ENCODE measurements at regions not wholly inside any gene's neighbourhood (a gene's known extent, or its start where the extent isn't known, plus 50 kb on each side); places are given as distances from the start of the nearest gene placed in this dataset.
"Not testable (repeated sequence)": the region's sequence is repeated elsewhere in the genome, so short reads cannot be mapped to it uniquely, and the experiment has no call there.

DNA sequence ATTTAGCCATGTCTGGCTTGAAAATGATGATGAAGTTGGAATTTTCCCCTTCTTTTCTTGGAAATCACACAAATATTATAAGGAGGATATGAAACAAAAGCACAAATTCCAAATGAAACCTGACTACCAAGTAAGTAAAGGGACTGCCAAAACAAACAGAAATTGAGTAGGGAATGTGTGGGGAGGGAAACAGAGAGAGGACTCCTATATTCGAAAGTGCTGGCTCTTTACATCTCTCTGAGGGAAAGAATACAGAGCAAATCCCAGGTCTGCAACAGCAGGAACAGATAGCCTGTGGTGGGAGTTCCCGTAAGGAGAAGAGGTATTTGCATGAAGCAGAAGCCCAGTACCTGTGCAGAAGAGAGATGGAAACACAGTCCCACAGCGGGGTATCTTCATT, 583.7 kb downstream of the EPM2A start:
- no peak for DNase-seq

DNA sequence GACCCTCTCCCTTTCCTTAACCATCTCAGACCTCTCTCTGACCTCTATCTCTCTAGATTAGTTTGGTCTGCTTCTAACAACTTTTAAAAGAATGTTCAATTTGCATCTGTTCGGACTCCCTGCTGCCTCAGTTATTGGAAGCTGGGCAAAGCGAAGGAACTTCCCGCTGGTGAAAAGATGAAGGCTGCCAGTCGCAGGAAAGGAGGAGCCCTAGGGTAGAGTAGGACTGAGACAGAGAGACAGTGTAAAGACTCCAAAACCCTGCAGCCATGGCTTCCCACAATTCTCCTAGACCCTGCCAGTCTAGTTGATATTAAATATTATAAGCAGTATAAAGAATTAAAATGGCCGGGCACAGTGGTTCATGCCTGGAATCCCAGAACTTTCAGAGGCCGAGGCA, 581.8 kb downstream of the EPM2A start:
- DNase-seq: no peak

DNA sequence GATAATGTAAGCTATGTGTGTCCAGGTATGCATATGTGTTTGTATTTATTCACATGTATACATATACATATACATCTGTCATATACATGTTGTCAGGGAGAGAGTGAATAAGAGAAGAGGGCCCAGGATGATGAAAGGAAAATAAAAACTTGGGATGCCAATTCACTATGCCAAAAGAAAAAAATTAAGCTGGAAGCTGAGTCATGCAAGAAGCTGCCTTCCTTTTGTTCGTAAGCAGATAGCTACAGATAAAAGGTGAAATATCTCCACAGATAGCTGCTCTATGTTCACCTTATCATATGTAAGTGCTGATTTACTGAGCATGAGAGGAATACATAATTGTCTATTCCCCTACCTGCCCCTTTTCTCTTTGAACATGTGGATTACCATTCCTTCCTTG, 579.9 kb downstream of the EPM2A start:
- DNase-seq: no peak

DNA sequence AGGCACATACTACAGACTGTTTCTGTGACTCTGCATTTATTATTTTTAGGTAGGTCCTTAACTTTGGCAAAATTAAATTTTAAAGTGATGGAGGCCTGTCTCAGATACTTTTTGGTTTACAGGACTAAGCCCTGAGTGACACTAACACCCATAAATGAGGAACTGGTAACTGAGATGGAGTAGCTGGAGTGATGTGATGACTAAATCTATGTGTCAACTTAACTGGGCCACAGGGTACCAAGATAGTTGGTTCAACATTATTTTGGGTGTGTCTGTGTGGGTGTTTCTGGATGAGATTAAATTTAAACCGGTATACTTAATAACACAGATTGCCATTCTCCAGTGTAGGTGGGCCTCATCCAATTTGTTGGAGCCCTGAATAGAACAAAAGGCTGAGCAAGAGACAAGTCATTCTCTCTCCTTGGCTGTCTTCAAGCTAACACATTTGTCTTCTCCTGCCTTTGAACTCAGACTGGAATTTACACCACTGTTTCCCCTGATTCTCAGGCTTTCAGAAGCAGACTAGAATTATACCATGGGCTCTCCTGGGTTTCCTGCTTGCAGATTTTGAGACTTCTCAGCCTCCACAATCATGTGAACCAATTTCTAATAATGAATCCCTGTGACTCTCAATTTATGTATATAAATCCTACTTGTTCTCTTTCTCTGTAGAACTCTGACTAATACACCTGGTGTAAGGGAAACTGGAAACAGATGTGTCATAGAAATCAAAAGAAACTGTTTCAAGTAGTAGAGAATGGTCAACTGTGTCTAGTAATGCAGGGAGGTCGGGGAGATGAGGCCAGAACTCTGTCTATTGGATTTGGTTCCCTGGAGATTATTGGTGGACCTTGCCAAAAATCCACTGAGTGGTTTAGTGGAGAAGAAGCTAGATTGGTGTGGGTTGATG, 579.2 kb downstream of the EPM2A start:
- DNase-seq: no peak

DNA sequence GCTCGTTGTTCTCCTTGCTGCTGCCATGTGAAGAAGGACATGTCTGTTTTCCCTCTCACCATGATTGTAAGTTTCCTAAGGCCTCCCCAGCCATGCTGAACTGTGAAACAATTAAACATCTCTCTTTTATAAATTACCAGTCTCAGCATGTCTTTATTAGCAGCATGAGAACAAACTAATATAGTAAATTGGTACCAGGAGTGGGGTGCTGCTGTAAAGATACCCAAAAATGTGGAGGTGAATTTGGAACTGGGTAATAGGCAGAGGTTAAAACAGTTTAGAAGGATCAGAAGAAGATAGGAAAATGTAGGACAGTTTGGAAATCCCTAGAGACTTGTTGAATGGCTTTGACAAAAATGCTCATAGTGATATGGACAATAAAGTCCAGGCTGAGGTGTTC, 576.7 kb downstream of the EPM2A start:
- DNase-seq: not testable (repeated sequence)

DNA sequence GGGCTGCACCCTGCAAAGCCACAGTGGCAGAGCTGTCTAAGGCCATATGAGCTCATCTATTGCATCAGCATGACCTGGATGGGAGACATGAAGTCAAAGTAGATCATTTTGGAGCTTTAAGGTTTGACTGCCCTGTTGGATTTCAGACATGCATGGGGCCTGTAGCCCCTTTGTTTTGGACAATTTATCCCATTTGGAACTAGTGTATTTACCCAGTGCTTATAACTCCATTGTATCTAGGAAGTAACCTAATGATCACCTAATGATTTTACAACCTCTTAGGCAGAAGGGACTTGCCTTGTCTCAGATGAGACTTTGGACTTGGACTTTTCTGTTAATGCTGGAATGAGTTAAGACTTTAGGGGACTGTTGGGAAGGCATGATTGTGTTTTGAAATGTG, 575.4 kb downstream of the EPM2A start:
- DNase-seq: no peak

DNA sequence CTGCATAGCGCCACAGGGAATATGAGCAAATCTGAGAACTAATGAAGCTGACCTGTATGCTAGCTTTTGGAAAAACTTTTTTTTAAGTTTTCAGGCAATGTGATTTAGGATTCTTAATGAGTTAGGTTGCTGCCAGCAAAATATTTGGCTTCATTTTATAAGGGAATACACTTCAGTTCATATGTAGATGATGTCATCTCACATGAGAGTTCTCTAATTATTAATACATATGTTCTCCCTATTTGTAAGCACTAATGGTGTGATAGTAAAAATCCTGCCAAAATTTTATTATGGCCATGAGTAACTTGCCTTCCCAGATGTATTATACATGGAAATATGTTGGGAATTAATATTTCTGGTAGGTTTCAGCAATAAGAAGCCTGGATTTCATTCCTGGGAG, 573.8 kb downstream of the EPM2A start:
- DNase-seq: no peak

DNA sequence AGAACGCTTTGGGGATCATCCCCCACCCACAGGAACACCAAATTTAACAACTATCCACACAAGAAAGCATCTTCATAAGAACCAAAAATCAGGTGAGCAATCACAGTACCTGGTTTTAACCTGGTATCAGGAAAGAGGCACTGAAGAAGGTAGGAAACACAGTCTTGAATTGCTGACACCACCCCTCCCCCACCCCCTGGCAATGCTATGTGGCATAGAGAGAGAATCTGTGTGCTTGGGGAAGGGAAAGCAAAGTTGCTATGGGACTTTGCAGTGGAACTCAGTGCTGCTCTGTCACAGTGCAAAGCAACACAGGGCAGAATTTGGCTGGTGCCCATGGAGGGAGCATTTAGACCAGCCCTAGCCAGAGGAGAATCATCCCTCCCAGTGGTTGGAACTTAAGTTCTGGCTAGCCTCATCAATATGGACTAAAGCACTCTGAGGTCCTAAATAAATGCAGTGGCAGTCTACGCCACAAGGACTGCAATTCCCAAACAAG, 565.5 kb downstream of the EPM2A start:
- DNase-seq: no peak

DNA sequence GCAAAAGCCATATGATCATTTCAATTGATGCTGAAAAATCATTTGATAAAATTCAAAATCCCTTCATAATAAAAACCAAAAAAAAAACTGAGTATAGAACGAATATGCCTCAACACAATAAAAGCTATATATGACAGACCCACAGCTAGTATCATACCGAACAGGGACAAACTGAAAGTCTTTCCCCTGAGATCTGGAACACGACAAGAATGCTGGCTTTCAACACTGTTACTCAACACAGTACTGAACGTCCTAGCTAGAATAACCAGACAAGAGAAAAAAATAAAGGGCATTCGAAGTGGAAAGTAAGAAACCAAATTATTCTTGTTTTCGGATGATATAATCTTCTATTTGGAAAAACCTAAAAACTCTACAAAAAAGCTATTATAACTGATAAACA, 559.9 kb downstream of the EPM2A start:
- DNase-seq: no peak

DNA sequence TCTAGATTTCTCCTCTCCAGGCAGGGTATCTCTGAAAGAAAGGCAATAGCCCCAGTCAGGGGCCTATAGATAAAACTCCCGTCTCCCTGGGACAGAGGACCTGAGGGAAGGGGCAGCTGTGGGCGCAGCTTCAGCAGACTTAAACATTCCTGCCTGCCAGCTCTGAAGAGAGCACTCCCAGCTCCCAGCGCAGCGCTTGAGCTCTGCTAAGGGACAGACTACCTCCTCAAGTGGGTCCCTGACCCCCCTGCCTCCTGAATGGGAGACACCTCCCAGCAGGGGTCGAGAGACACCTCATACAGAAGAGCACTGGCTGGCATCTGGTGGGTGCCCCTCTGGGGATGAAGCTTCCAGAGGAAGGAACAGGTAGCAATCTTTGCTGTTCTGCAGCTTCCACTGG, 556.9 kb downstream of the EPM2A start:
- DNase-seq: no peak

DNA sequence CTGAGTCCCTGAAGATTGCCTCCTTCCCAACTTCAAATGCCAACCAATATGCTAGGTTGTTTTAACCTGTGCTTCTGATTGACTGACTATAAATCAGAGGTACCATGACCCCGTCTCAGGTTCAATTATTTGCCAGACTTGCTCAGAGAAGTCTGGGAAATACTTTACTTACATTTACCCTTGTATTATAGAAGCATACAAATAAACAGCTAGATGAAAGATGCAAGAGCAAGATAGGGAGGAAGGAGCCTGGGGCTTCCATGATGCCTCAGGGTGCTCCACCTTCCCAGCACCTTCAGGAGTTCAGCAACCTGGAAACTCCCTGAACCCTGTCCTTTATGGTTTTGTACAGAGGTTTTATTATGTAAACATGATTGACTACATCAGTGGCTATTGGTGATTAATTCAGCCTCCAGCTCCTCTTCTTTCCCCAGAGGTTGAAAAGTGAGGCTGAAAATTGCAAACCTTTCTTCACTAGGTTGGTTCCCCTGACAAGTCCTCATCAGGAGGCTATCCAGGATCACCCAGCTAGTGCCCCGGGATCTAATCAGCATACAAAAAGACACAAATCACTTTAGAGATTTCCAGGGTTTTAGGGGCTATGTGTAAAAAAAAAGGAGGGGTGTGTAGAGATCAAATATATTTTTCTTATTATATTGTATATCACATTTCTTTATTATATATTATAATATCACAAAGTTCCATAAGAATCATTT, 547.7 kb downstream of the EPM2A start:
- no peak for DNase-seq

DNA sequence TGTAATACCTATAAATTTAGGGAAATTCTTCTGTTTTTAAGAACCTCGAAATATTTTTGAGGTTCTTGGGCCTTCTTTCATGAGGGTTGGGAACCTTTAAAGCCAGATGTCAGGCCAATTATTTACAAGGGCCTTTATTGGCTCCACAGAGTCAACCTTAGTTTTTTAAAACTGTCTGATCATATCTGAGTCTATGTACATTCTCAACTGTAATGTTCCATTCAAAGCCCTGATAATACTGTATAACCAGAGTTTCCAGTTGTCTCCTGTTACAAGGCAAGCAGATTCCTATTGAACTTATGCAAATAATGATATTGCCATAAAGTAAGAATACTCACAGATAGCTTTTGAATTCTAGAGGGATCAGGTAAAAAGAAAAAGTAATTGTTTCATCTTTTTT, 545.5 kb downstream of the EPM2A start:
- DNase-seq: no peak

DNA sequence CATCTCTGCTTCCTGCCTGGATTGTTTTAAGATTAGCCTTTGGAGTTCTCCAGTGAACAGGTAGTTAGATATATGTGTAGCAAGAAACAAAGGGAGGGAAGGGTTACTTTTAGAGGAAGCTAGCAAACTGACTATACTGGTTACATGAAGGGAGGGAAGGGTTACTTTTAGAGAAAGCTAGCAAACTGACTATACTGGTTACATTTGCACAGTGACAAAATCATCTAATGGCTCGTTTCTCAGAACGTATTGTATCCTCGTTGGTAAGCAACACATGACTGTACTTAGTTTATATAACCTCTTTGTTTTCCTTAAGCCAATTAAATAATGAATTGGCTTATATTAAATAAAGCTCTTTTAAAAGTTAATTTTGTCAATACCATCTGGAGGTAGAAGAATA, 540.9 kb downstream of the EPM2A start:
- DNase-seq: peak; percentile 11

DNA sequence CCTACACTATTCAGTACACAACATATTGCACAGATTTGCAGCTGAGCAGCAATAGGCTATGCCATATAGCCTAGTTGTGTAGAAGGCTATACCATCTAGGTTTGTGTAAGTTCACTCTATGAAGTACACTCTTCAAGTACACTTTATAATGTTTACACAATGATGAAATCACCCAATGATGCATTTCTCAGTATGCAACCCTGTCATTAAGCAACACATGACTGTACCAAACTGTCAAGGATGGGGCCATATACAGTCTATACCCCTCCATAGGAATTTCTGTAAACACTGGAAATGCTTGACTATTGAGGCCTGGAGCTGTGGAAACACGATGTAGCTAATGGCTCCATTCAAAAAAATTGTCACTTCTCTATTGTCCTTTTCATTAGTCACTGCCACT, 535.4 kb downstream of the EPM2A start:
- DNase-seq: no peak

DNA sequence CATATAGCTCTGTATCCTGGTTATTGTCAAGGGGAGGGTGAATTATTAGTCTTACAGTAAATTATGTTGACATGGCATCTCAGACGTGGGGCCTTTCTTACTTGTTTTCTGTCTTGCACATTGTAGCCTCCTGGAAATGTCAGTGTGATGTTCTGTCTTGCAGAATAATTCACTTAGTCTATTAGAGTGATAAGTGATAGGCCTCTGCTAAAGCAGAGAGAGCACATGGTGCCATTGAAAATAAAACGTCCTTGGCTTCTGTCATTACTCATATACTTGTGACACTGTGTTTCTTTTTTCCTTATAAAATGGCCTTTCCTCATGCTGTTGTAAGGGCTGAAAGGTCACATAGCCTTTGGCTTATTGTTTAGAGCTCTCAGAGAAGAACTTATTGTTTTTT, 531.0 kb downstream of the EPM2A start:
- no peak for DNase-seq

DNA sequence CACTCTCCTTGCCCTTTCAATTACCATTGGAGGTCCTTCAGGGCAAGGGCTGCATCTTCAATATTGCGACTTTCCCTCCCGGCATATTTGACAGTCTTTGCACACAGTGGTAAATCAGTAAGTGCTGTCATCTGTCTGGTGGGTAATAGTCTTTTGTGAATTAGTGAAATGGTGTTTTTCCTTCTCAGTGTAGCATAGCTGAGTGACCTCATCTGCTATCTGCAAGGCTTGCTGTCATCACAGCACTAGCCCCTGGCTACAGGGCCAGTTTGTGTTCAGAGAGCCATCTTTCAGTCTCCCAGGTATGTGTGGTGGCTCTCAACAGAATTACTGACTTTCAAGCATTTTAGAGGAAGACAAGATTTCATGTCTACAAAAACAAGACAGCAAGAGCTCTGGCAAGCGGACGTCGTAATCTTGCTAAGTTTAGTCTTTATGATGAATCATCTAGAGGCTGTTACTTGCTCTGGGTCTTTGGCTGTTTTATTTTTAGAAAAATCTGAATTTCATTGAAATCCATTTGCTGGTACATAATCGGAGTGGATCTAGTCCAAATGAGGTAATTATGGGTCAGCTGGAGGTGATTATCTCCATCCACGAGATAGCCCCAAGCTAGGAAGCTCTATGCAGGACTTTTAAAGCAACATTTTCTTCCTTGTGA, 528.9 kb downstream of the EPM2A start:
- DNase-seq: no peak

DNA sequence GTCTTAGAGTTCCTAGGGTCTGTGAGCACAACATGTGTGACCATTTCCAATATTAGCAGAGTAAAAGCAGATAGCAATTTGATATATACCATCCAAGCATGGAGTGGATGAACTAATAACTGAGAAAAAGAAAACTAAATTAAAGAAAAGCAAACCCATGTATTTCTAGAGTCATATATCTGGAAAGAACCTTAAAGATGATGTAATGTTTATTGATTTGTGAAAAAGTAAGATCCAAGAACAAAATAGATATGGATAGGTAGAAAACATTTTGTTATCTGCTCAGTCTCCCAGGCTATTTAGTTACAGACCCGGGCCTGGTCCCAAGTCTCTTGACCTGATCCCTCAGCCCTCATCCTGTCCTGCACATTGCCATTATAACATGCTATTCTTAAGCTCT, 526.8 kb downstream of the EPM2A start:
- DNase-seq: no peak

DNA sequence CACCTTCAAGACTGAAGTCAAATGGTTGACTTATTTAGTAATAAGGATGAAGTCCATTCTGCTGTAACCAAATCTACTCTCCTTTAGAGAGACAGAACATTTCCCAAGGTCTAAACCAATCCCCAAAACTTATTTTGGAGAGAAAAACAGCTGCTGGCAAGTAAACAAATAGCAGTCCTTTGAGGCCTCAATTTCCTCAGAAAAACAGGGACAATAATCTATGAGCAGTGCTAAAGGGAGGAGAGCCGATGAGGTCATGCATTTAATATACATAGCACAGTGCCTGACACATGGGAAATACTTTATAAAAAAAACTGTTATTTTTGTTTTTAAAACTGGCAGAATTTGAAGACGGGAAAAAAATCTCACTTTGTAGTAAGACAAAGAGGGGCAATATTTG, 526.0 kb downstream of the EPM2A start:
- DNase-seq: no peak

DNA sequence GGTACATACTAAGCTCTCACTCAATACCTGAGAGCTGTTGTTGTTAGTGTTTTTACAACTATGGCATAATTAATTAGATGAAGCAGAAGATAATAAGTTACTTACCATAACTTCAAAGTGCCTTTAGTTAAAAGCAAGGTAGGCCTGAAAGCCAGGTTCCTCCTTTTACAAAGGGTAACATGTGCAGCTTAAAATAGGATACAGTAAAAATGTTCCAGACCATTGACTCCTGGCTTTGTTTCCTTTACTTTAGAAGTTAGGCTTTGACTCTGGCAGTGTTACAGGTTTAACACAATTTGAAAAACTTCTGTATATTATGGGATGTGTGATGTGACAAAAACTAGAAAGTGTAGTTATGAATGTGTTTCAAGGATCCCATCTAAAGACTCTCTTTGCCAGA, 522.5 kb downstream of the EPM2A start:
- no peak for DNase-seq

DNA sequence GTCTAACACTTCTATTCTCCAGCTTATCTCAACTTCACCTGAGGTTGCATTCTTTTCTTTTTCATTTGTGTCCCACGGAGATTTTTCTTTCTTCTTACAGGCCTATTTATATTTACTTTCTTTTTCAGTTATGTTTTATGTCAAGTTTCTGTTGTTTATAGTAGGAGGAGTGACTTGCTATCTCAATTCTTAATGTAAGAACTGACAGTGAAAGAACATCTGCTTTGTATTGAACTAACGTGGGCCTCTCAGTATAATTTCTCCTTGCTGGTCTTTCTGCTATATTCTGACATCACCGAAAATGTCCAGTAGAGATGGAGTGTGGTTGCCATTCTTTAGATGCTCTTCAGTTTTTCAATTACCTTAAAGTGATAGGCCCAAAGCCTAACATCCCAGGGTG, 521.7 kb downstream of the EPM2A start:
- DNase-seq: no peak

DNA sequence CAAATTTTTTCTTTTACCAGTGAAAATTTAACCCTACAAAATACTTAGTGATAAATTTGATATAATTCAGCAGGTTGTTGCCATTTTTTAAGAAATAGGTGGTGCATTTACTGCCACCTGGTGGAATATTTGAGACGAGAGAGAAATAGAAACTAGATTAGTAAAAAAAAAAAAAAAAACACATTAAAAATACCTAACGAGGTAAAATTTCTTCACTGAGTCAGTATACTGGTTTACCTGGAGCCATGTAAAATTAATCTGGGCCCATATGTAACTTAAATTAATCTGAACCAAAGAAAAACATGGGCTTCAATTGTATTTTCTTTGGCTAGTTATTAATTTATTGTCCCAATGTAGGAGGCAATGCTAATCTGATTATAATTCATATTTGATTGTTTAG, 520.8 kb downstream of the EPM2A start:
- DNase-seq: peak; percentile 45

DNA sequence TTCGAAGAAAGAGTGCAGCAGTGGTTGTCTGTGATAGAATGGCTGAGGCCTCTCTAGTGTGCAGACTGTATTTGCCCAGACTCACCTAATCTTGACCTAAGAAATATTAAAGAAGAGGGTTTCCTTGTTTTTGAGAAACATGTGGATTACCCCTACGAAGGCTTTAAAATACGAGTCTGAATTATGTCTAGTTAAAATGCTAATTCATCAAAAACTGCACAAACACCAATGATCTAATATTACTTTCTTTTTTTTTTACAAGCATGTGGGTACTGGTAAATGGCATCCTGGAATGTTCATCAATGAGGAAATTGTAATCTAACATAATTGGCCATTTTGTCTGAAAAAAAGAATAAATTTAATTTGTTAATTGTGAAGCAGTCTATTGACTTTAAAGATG, 510.9 kb downstream of the EPM2A start:
- no peak for DNase-seq

DNA sequence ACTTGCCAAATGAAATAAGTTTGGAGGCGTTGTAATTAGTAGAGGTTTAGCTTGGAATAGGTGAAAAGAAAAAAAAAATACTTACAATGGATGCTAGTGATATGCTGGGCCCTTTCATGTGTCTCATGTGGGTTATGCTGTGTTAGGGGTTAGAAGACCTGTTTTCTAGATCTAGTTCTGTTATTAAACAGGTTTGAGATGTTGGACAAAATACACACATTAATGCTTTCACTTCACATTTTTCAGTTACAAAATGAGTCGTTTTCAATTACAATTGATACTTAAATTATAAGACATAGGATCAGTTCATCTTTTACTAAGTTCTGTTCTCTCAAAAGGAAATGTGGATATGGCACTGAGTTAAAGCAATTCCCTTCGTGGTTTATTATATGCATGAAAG, 509.8 kb downstream of the EPM2A start:
- DNase-seq: no peak

DNA sequence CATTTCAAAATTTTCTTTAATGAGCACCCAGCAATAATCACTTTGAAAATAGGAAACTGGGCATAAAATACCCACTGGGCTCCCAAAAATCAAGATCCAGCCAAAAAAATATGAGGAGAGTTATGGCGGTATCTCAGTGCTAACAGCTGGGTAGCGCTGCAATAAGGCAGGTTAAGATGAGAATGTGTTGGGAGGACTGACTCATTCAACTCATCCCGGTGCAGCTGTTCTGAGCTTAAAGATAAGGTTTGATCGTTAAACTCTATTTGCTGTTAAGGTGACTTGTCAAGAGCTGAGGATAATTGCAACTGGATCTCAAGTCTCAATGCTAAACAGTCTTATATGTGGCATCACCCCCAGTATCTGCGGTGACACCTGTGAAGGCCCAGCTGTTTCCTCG, 507.7 kb downstream of the EPM2A start:
- DNase-seq: no peak
